Kidney tubule cell (primary cell): ENCODE measurements at regions not wholly inside any gene's neighbourhood (a gene's known extent, or its start where the extent isn't known, plus 50 kb on each side); places are given as distances from the start of the nearest gene placed in this dataset.

ENCODE experiments used
- DNase-seq: peaks from one replicate; pipeline ENCODE4 v3.0.0-alpha.2; 2018; ENCODE audit warnings: low spot score

- DNase-seq: no peak
These were observed 358.5 kb downstream of the WDR72 start for GRCh38 chr15:53400986-53401385.

- DNase-seq: no peak
These were observed 362.3 kb downstream of the WDR72 start for GRCh38 chr15:53397041-53397616.

- DNase-seq: no peak
These were observed 363.6 kb downstream of the WDR72 start for GRCh38 chr15:53395871-53396270.

- DNase-seq: no peak
These were observed 368.9 kb downstream of the WDR72 start for GRCh38 chr15:53390549-53390948.

GRCh38 chr15:53389271-53390037 is 370.0 kb downstream of the WDR72 start:
- no peak for DNase-seq

GRCh38 chr15:53384417-53384816 is 375.0 kb downstream of the WDR72 start:
- DNase-seq: peak; percentile 30

- no peak for DNase-seq
These were observed 381.2 kb downstream of the WDR72 start for GRCh38 chr15:53378096-53378800.

- no peak for DNase-seq
These were observed 391.7 kb downstream of the WDR72 start for GRCh38 chr15:53367740-53368139.

GRCh38 chr15:53360881-53361280 is 398.6 kb downstream of the WDR72 start:
- DNase-seq: no peak

GRCh38 chr15:53359038-53359437 is 400.4 kb downstream of the WDR72 start:
- no peak for DNase-seq

GRCh38 chr15:53354874-53355273 is 404.6 kb downstream of the WDR72 start:
- peak; percentile 7 for DNase-seq

- no peak for DNase-seq
These were observed 408.1 kb downstream of the WDR72 start for GRCh38 chr15:53351373-53351772.

- no peak for DNase-seq
These were observed 412.9 kb downstream of the WDR72 start for GRCh38 chr15:53346583-53346982.

- no peak for DNase-seq
These were observed 427.9 kb downstream of the WDR72 start for GRCh38 chr15:53331328-53332190.

GRCh38 chr15:53328341-53328740 is 431.1 kb downstream of the WDR72 start:
- peak; percentile 6 for DNase-seq

- DNase-seq: no peak
These were observed 435.4 kb downstream of the WDR72 start for GRCh38 chr15:53324061-53324460.

GRCh38 chr15:53323191-53323590 is 436.3 kb downstream of the WDR72 start:
- DNase-seq: peak; percentile 64

- DNase-seq: no peak
These were observed 438.6 kb downstream of the WDR72 start for GRCh38 chr15:53320816-53321215.

- DNase-seq: no peak
These were observed 446.8 kb downstream of the WDR72 start for GRCh38 chr15:53312707-53313106.

GRCh38 chr15:53310709-53311108 is 448.8 kb downstream of the WDR72 start:
- DNase-seq: no peak

- DNase-seq: peak; percentile 1
These were observed 451.4 kb downstream of the WDR72 start for GRCh38 chr15:53307952-53308624.

GRCh38 chr15:53305554-53305953 is 453.9 kb downstream of the WDR72 start:
- no peak for DNase-seq
